HFF-Myc (cell line): ENCODE measurements at regions not wholly inside any gene's neighbourhood (a gene's known extent, or its start where the extent isn't known, plus 50 kb on each side); places are given as distances from the start of the nearest gene placed in this dataset.

Source experiments
- DNase-seq: peaks from one replicate; pipeline ENCODE4 v3.0.0-alpha.2; 2011; ENCODE audit warnings: low read depth; ENCODE audit errors: extremely low read depth
- H3K4me3 ChIP-seq: replicated peaks from 2 replicates; pipeline ENCODE4 v1.5.1; 2011; ENCODE audit warnings: low read depth, mild to moderate bottlenecking, control low read depth, low read length
- TF ChIP-seq, protein P1 (sequence below): IDR thresholded peaks from 2 replicates; pipeline ENCODE4 v1.5.1; 2012; ENCODE audit warnings: mild to moderate bottlenecking, low read depth, low read length, control low read depth; ENCODE audit errors: missing control alignments

- H3K4me3 ChIP-seq, result no peak overlapping the region
- TF ChIP-seq, protein P1, sequence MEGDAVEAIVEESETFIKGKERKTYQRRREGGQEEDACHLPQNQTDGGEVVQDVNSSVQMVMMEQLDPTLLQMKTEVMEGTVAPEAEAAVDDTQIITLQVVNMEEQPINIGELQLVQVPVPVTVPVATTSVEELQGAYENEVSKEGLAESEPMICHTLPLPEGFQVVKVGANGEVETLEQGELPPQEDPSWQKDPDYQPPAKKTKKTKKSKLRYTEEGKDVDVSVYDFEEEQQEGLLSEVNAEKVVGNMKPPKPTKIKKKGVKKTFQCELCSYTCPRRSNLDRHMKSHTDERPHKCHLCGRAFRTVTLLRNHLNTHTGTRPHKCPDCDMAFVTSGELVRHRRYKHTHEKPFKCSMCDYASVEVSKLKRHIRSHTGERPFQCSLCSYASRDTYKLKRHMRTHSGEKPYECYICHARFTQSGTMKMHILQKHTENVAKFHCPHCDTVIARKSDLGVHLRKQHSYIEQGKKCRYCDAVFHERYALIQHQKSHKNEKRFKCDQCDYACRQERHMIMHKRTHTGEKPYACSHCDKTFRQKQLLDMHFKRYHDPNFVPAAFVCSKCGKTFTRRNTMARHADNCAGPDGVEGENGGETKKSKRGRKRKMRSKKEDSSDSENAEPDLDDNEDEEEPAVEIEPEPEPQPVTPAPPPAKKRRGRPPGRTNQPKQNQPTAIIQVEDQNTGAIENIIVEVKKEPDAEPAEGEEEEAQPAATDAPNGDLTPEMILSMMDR, result no peak
- DNase-seq, result no peak
Measured at GRCh38 chr18:40415176-40415791, 1539.8 kb upstream of the PIK3C3 start.

DNA sequence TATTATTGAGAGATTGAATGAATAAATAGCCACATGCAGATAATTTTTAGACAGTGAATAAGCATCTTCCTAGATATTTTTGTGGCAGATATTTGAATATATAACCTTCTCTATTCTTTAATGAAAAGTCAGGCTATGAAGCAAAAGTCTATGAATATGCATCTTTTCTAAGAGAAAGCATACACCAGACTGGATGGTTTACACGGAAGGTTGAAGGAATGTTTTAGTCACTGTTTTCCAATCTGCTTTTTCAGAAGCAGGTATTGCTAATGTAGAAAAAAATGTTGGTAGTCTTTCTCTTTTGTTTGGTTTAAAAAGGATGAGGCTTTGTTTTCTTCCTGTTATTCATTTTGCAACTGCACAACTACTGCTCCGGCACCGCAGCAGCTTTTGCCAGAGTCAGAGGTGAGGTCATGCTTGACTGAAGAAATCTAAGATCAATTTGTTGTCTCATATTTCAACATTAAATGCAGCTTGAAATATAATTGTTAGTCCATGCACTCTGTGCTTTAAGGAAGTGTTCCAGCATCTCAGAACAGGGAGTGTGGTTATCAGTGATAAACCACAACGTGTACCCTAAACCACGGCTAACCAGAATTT is 1540.8 kb upstream of the PIK3C3 start:
- TF ChIP-seq, protein P1, result no peak
- no peak for DNase-seq
- no peak overlapping the region for H3K4me3 ChIP-seq

- H3K4me3 ChIP-seq, result no peak overlapping the region
- TF ChIP-seq, protein P1, result peak; percentile 15
- DNase-seq, result peak; percentile 2
Measured at GRCh38 chr18:40413160-40413559, 1541.9 kb upstream of the PIK3C3 start.

GRCh38 chr18:40412410-40412809 is 1542.6 kb upstream of the PIK3C3 start:
- DNase-seq, result no peak
- TF ChIP-seq, protein P1, result no peak
- no peak overlapping the region for H3K4me3 ChIP-seq

- TF ChIP-seq, protein P1, result no peak
- no peak for DNase-seq
- H3K4me3 ChIP-seq, result no peak overlapping the region
Measured at GRCh38 chr18:40407909-40408308, 1547.1 kb upstream of the PIK3C3 start.

- H3K4me3 ChIP-seq, result no peak overlapping the region
- no peak for DNase-seq
- TF ChIP-seq, protein P1, result no peak
Measured at GRCh38 chr18:40404284-40404683, 1550.8 kb upstream of the PIK3C3 start.
